HCT116 (cell line): ENCODE measurements at regions not wholly inside any gene's neighbourhood (a gene's known extent, or its start where the extent isn't known, plus 50 kb on each side); places are given as distances from the start of the nearest gene placed in this dataset.

Experiments used
- ATAC-seq: fragments of 200-7000 bp; cut with Tn5 transposase; 2 replicates; pipeline ENCODE4 v1.9.1; 2020; ENCODE audit warnings: mild to moderate bottlenecking, moderate library complexity
- BruUV-seq: library from RNA; stranded (reverse); fragments of 400-500 nt; replicated peaks from 2 replicates; lab custom pipeline; 2021; lab: Mats Ljungman, UMichigan
- CTCF ChIA-PET: fragments of 300-600 bp; sonication (Branson Sonifier 250); formaldehyde crosslinking; loops from one replicate; lab custom pipeline; 2021; ENCODE audit warnings: antibody characterized with exemption; lab: Charles Lee
- POLR2A ChIA-PET: fragments of 300-600, 350-600 bp; sonication (Branson Sonifier 250); formaldehyde crosslinking; loops from one replicate; lab custom pipeline; 2021; ENCODE audit warnings: antibody characterized with exemption; lab: Charles Lee
- RAD21 ChIA-PET, 2 experiments: fragments of 300-600 bp; sonication (Branson Sonifier 250); formaldehyde crosslinking; loops; one replicate each; lab custom pipeline; 2023; ENCODE audit warnings: low total read pairs in 2 of 2; ENCODE audit not compliant: uncharacterized antibody in 2 of 2, unreplicated experiment in 2 of 2, low non-redundant PET in 1 of 2; lab: Charles Lee
- DNase-seq: peaks from one replicate; pipeline ENCODE4 v3.0.0-alpha.2; 2010; ENCODE audit warnings: low read depth, low spot score
- H2AFZ ChIP-seq: fragments of 200-600 bp; shearing (Covaris generic), sonication (generic); 2 replicates; pipeline ENCODE4 v1.6.1; 2017; ENCODE audit warnings: low read depth, mixed run types, mixed read lengths, antibody characterized with exemption, low read length; ENCODE audit not compliant: poor library complexity, severe bottlenecking
- H3K27ac ChIP-seq: 2 replicates; pipeline ENCODE4 v1.5.1; 2012; ENCODE audit warnings: low read depth, low read length
- H3K27me3 ChIP-seq: fragments of 200-600 bp; sonication (generic); 2 replicates; pipeline ENCODE4 v1.6.1; 2016; ENCODE audit warnings: mixed run types, low read length, mixed read lengths; ENCODE audit not compliant: insufficient read depth
- H3K36me3 ChIP-seq, 2 experiments: fragments of 200-500 bp in 1 of 2; fragments of 200-600 bp in 1 of 2; sonication (Bioruptor generic) in 1 of 2; sonication (generic) in 1 of 2; 2 replicates each; pipeline versions ENCODE4 v1.5.1 to v1.6.1; 2014 to 2016; ENCODE audit warnings: low read length in 2 of 2, inconsistent platforms in 1 of 2, mixed read lengths in 1 of 2, mixed run types in 1 of 2; ENCODE audit not compliant: insufficient read depth in 2 of 2, control insufficient read depth in 1 of 2
- H3K4me1 ChIP-seq, 2 experiments: fragments of 200-600 bp in 1 of 2; sonication (generic) in 1 of 2; 2 replicates each; pipeline versions ENCODE4 v1.5.1 to v1.6.1; 2012 to 2017; ENCODE audit warnings: low read length in 2 of 2, inconsistent platforms in 1 of 2, mild to moderate bottlenecking in 1 of 2, mixed read lengths in 1 of 2, mixed run types in 1 of 2, moderate library complexity in 1 of 2; ENCODE audit not compliant: insufficient read depth in 2 of 2, control insufficient read depth in 1 of 2
- H3K4me2 ChIP-seq: fragments of 200-600 bp; sonication (generic); 2 replicates; pipeline ENCODE4 v1.6.1; 2017; ENCODE audit warnings: mixed run types, low read length, mixed read lengths
- H3K4me3 ChIP-seq, 2 experiments: fragments of 200-600 bp in 1 of 2; sonication (generic) in 1 of 2; replicated peaks in 1 of 2; 2 replicates each; pipeline ENCODE4 v1.5.1; 2011 to 2016; ENCODE audit warnings: low read length in 2 of 2, control low read depth in 1 of 2, low read depth in 1 of 2, mild to moderate bottlenecking in 1 of 2, mixed read lengths in 1 of 2, mixed run types in 1 of 2
- H3K79me2 ChIP-seq: fragments of 200-600 bp; sonication (generic); 2 replicates; pipeline ENCODE4 v1.6.1; 2017; ENCODE audit warnings: mild to moderate bottlenecking, mixed run types, low read length, moderate library complexity, mixed read lengths; ENCODE audit not compliant: insufficient read depth
- H3K9ac ChIP-seq: fragments of 200-600 bp; sonication (generic); 2 replicates; pipeline ENCODE4 v1.6.1; 2016; ENCODE audit warnings: low read length, mixed read lengths
- H3K9me2 ChIP-seq: fragments of 200-600 bp; sonication (generic), shearing (Covaris generic); 2 replicates; pipeline ENCODE4 v1.6.1; 2017; ENCODE audit warnings: mixed run types, mild to moderate bottlenecking, moderate library complexity; ENCODE audit not compliant: insufficient read depth
- H3K9me3 ChIP-seq, 2 experiments: fragments of 200-500 bp in 1 of 2; fragments of 200-600 bp in 1 of 2; sonication (Bioruptor generic) in 1 of 2; sonication (generic) in 1 of 2; 2 replicates each; pipeline ENCODE4 v1.6.1; 2014 to 2017; ENCODE audit warnings: low read length in 2 of 2, mixed read lengths in 2 of 2, inconsistent platforms in 1 of 2, low read depth in 1 of 2, mild to moderate bottlenecking in 1 of 2, mixed run types in 1 of 2, moderate library complexity in 1 of 2; ENCODE audit not compliant: control insufficient read depth in 1 of 2, insufficient read depth in 1 of 2
- H4K20me1 ChIP-seq: fragments of 200-600 bp; sonication (generic), shearing (Covaris generic); 2 replicates; pipeline ENCODE4 v1.6.1; 2017; ENCODE audit warnings: mixed run types, mild to moderate bottlenecking, moderate library complexity; ENCODE audit not compliant: insufficient read depth
- ATF3 ChIP-seq: IDR thresholded peaks from 2 replicates; pipeline ENCODE4 v1.6.1; 2012
- EGR1 ChIP-seq: IDR thresholded peaks from 2 replicates; pipeline ENCODE4 v1.6.1; 2012; ENCODE audit warnings: low read depth
- FOSL1 ChIP-seq: IDR thresholded peaks from 2 replicates; pipeline ENCODE4 v1.6.1; 2012; ENCODE audit warnings: low read depth
- JUND ChIP-seq: IDR thresholded peaks from 2 replicates; pipeline ENCODE4 v1.6.1; 2012
- POLR2AphosphoS5 ChIP-seq: IDR thresholded peaks from 2 replicates; pipeline ENCODE4 v1.6.1; 2011; ENCODE audit warnings: mild to moderate bottlenecking, low read depth, low read length, moderate library complexity
- SIN3A ChIP-seq: IDR thresholded peaks from 2 replicates; pipeline ENCODE4 v1.6.1; 2012; ENCODE audit warnings: low read depth
- SRF ChIP-seq: IDR thresholded peaks from 2 replicates; pipeline ENCODE4 v1.6.1; 2012; ENCODE audit warnings: low read depth
- TCF7L2 ChIP-seq: IDR thresholded peaks from 2 replicates; pipeline ENCODE4 v1.7.0; 2011; ENCODE audit warnings: borderline replicate concordance, inconsistent platforms; ENCODE audit not compliant: insufficient read depth, insufficient read length; ENCODE audit errors: extremely low read depth
- ZFX ChIP-seq: fragments of 450-650 bp; IDR thresholded peaks from 2 replicates; pipeline ENCODE4 v1.6.1; 2017
- intact Hi-C: fragments of 100-400 bp; cut with micrococcal nuclease; formaldehyde crosslinking; loops from 2 replicates; pipeline ENCODE4 v1.10.0; 2022
- TF ChIP-seq, protein P1 (sequence below): IDR thresholded peaks from 2 replicates; pipeline ENCODE4 v1.6.1; 2012; ENCODE audit warnings: low read depth
- TF ChIP-seq, protein P2 (sequence below): IDR thresholded peaks from 2 replicates; pipeline ENCODE4 v1.6.1; 2011; ENCODE audit warnings: mild to moderate bottlenecking, low read length, moderate library complexity; ENCODE audit not compliant: insufficient replicate concordance; ENCODE audit errors: extremely low read depth
- TF ChIP-seq, protein P3 (sequence below), 3 experiments: fragments of 200-600 bp in 1 of 3; sonication (generic) in 1 of 3; IDR thresholded peaks in 2 of 3; conservative IDR thresholded peaks in 1 of 3; 2 replicates each; pipeline ENCODE4 v1.5.1; 2012 to 2017; ENCODE audit warnings: low read depth in 2 of 3, low read length in 2 of 3, antibody characterized with exemption in 1 of 3, borderline replicate concordance in 1 of 3, control low read depth in 1 of 3, mild to moderate bottlenecking in 1 of 3, mixed read lengths in 1 of 3, mixed run types in 1 of 3, moderate library complexity in 1 of 3; ENCODE audit not compliant: insufficient read depth in 1 of 3
- TF ChIP-seq, protein P4 (sequence below): IDR thresholded peaks from 2 replicates; pipeline ENCODE4 v1.6.1; 2012

DNA sequence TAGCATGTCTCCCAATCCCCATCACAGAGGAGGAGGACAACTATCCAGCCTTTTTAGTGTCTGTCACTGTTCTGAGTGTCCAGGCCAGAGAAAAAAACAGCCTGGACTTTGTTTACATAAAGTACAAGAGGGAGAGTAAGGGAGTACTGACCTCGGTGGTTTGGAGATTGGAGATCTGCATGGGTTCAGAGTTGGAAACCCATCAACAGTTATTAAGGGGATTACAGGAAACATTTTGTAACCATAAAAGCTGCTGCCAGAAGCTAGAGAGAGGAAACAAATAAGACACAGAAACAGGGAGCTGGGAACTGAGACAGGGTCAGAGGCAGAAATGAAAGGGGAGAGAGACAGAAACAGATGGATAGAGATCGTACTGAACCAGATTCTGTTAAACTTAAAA is 131.5 kb upstream of the CTTNBP2NL start:
- CTCF ChIA-PET: no interaction called here
- no peak overlapping the region for H2AFZ ChIP-seq
- no peak for ATAC-seq

GRCh38 chr1:112265931-112266330 is 130.1 kb upstream of the CTTNBP2NL start:
- H3K4me1 ChIP-seq: no peaks in the 10 kb centered on the region
- RAD21 ChIA-PET: no interaction called here
- DNase-seq (no peak), ATAC-seq (no peak)
- intact Hi-C loops: no loop called here
- no peak overlapping the region for H3K4me2 ChIP-seq
- H3K27me3 ChIP-seq: peaks cover 24% of the 10 kb centered on the region
- no peaks in the 10 kb centered on the region for H3K36me3 ChIP-seq
- no TSS peak for BruUV-seq
- H3K9me3 ChIP-seq: no peaks in the 10 kb centered on the region
- POLR2A ChIA-PET: no interaction called here
- no peaks in the 10 kb centered on the region for H4K20me1 ChIP-seq
- H3K79me2 ChIP-seq: no peaks in the 10 kb centered on the region
- H3K4me3 ChIP-seq: no peak overlapping the region
- H3K27ac ChIP-seq: no peak overlapping the region
- H3K9me2 ChIP-seq: no peaks in the 10 kb centered on the region
- CTCF ChIA-PET: no interaction called here
- H2AFZ ChIP-seq: no peak overlapping the region
- no peak overlapping the region for H3K9ac ChIP-seq
- TF ChIP-seq ZFX (no peak), TCF7L2 (no peak), ATF3 (no peak), FOSL1 (no peak), POLR2AphosphoS5 (no peak), EGR1 (no peak), SRF (no peak)
- TF ChIP-seq, protein P1, sequence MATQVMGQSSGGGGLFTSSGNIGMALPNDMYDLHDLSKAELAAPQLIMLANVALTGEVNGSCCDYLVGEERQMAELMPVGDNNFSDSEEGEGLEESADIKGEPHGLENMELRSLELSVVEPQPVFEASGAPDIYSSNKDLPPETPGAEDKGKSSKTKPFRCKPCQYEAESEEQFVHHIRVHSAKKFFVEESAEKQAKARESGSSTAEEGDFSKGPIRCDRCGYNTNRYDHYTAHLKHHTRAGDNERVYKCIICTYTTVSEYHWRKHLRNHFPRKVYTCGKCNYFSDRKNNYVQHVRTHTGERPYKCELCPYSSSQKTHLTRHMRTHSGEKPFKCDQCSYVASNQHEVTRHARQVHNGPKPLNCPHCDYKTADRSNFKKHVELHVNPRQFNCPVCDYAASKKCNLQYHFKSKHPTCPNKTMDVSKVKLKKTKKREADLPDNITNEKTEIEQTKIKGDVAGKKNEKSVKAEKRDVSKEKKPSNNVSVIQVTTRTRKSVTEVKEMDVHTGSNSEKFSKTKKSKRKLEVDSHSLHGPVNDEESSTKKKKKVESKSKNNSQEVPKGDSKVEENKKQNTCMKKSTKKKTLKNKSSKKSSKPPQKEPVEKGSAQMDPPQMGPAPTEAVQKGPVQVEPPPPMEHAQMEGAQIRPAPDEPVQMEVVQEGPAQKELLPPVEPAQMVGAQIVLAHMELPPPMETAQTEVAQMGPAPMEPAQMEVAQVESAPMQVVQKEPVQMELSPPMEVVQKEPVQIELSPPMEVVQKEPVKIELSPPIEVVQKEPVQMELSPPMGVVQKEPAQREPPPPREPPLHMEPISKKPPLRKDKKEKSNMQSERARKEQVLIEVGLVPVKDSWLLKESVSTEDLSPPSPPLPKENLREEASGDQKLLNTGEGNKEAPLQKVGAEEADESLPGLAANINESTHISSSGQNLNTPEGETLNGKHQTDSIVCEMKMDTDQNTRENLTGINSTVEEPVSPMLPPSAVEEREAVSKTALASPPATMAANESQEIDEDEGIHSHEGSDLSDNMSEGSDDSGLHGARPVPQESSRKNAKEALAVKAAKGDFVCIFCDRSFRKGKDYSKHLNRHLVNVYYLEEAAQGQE: no peak
- TF ChIP-seq, protein P2, sequence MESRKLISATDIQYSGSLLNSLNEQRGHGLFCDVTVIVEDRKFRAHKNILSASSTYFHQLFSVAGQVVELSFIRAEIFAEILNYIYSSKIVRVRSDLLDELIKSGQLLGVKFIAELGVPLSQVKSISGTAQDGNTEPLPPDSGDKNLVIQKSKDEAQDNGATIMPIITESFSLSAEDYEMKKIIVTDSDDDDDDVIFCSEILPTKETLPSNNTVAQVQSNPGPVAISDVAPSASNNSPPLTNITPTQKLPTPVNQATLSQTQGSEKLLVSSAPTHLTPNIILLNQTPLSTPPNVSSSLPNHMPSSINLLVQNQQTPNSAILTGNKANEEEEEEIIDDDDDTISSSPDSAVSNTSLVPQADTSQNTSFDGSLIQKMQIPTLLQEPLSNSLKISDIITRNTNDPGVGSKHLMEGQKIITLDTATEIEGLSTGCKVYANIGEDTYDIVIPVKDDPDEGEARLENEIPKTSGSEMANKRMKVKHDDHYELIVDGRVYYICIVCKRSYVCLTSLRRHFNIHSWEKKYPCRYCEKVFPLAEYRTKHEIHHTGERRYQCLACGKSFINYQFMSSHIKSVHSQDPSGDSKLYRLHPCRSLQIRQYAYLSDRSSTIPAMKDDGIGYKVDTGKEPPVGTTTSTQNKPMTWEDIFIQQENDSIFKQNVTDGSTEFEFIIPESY: no peak
- TF ChIP-seq, protein P3, sequence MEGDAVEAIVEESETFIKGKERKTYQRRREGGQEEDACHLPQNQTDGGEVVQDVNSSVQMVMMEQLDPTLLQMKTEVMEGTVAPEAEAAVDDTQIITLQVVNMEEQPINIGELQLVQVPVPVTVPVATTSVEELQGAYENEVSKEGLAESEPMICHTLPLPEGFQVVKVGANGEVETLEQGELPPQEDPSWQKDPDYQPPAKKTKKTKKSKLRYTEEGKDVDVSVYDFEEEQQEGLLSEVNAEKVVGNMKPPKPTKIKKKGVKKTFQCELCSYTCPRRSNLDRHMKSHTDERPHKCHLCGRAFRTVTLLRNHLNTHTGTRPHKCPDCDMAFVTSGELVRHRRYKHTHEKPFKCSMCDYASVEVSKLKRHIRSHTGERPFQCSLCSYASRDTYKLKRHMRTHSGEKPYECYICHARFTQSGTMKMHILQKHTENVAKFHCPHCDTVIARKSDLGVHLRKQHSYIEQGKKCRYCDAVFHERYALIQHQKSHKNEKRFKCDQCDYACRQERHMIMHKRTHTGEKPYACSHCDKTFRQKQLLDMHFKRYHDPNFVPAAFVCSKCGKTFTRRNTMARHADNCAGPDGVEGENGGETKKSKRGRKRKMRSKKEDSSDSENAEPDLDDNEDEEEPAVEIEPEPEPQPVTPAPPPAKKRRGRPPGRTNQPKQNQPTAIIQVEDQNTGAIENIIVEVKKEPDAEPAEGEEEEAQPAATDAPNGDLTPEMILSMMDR (IDR thresholded peaks at IDR 0.05 in 2 of 3, conservative IDR thresholded peaks at IDR 0.05 in 1 of 3; ENCODE audit: borderline replicate concordance in 1 of 3, insufficient read depth in 1 of 3, low read depth in 2 of 3, low read length in 2 of 3): no peak
- TF ChIP-seq, protein P4, sequence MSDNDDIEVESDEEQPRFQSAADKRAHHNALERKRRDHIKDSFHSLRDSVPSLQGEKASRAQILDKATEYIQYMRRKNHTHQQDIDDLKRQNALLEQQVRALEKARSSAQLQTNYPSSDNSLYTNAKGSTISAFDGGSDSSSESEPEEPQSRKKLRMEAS: no peak

More for the DNA sequence above, 131.5 kb upstream of the CTTNBP2NL start:
- no peaks in the 10 kb centered on the region for H3K36me3 ChIP-seq
- ChIA-PET POLR2A (no interaction called here), RAD21 (no interaction called here)
- intact Hi-C loops: no loop called here
- no TSS peak for BruUV-seq
- no peak overlapping the region for H3K4me2 ChIP-seq
- H3K9me3 ChIP-seq: no peaks in the 10 kb centered on the region
- no peaks in the 10 kb centered on the region for H3K9me2 ChIP-seq
- DNase-seq: no peak
- no peak overlapping the region for H3K9ac ChIP-seq
- no peaks in the 10 kb centered on the region for H3K79me2 ChIP-seq
- H3K27me3 ChIP-seq: peaks cover 12% of the 10 kb centered on the region
- no peak overlapping the region for H3K4me3 ChIP-seq
- no peak for TF ChIP-seq SIN3A
- TF ChIP-seq JUND: no peak
- no peaks in the 10 kb centered on the region for H3K4me1 ChIP-seq
- no peaks in the 10 kb centered on the region for H4K20me1 ChIP-seq
- no peak overlapping the region for H3K27ac ChIP-seq
